Endothelial cell of umbilical vein (primary cell): ENCODE measurements at regions not wholly inside any gene's neighbourhood (a gene's known extent, or its start where the extent isn't known, plus 50 kb on each side); places are given as distances from the start of the nearest gene placed in this dataset.

Source experiments
- BruUV-seq: library from RNA; stranded (reverse); fragments of 400-500 nt; replicated peaks from 2 replicates; lab custom pipeline; 2021; lab: Mats Ljungman, UMichigan
- CTCF ChIA-PET: fragments of 300-600, 350-600 bp; sonication (Branson Sonifier 250); formaldehyde crosslinking; loops from one replicate; lab custom pipeline; 2021; ENCODE audit warnings: antibody characterized with exemption, inconsistent platforms; lab: Charles Lee
- POLR2A ChIA-PET: fragments of 300-600, 350-600 bp; sonication (Branson Sonifier 250); formaldehyde crosslinking; loops from one replicate; lab custom pipeline; 2021; ENCODE audit warnings: antibody characterized with exemption, inconsistent platforms; lab: Charles Lee
- DNase-seq: peaks from one replicate; pipeline ENCODE4 v3.0.0-alpha.2; 2011; ENCODE audit warnings: low read depth, low spot score
- FAIRE-seq: peaks from 2 replicates; lab custom pipeline; 2011; peaks lifted over from hg19 to GRCh38; lab: Jason Lieb, UNC
- H2AFZ ChIP-seq: 2 replicates; pipeline ENCODE4 v1.6.0; 2012; ENCODE audit warnings: low read depth, low read length, control low read depth, inconsistent platforms
- H3K27ac ChIP-seq: 2 replicates; pipeline ENCODE4 v1.5.1; 2011; ENCODE audit warnings: low read depth, mild to moderate bottlenecking, control low read depth, low read length, moderate library complexity; ENCODE audit not compliant: insufficient read depth
- H3K27me3 ChIP-seq, 2 experiments: 2 replicates each; pipeline versions ENCODE4 v1.6.0 to v1.6.1; 2011; ENCODE audit warnings: low read length in 2 of 2, mixed read lengths in 1 of 2; ENCODE audit not compliant: control insufficient read depth in 2 of 2, insufficient read depth in 2 of 2
- H3K36me3 ChIP-seq, 2 experiments: 2 replicates in 1 of 2; 3 replicates in 1 of 2; pipeline ENCODE4 v1.5.1; 2011; ENCODE audit warnings: low read length in 2 of 2, mild to moderate bottlenecking in 1 of 2, moderate library complexity in 1 of 2; ENCODE audit not compliant: control insufficient read depth in 2 of 2, insufficient read depth in 2 of 2; ENCODE audit errors: extremely low read depth in 1 of 2
- H3K4me1 ChIP-seq: 3 replicates; pipeline ENCODE4 v1.5.1; 2011; ENCODE audit warnings: mild to moderate bottlenecking, low read length; ENCODE audit not compliant: control insufficient read depth, insufficient read depth; ENCODE audit errors: extremely low read depth
- H3K4me2 ChIP-seq: 2 replicates; pipeline ENCODE4 v1.6.1; 2011; ENCODE audit warnings: low read length, control low read depth, mixed read lengths; ENCODE audit not compliant: insufficient read depth
- H3K4me3 ChIP-seq, 3 experiments: fragments of 200-600 bp in 1 of 3; sonication (generic), shearing (Covaris generic) in 1 of 3; replicated peaks in 1 of 3; 2 replicates each; pipeline ENCODE4 v1.5.1; 2011 to 2016; ENCODE audit warnings: control low read depth in 3 of 3, low read length in 3 of 3, mild to moderate bottlenecking in 2 of 3, inconsistent platforms in 1 of 3, low read depth in 1 of 3, moderate library complexity in 1 of 3; ENCODE audit not compliant: insufficient read depth in 1 of 3
- H3K79me2 ChIP-seq: 2 replicates; pipeline ENCODE4 v1.6.0; 2012; ENCODE audit warnings: low read length, inconsistent platforms; ENCODE audit not compliant: control insufficient read depth, insufficient read depth
- H3K9ac ChIP-seq: replicated peaks from 2 replicates; pipeline ENCODE3; 2011; ENCODE audit warnings: low read length, control low read depth; ENCODE audit not compliant: insufficient read depth; ENCODE audit errors: extremely low read depth
- H3K9me1 ChIP-seq: replicated peaks from 3 replicates; pipeline ENCODE4 v1.6.0; 2011; ENCODE audit warnings: mild to moderate bottlenecking, low read length; ENCODE audit not compliant: control insufficient read depth, insufficient read depth; ENCODE audit errors: extremely low read depth
- H3K9me3 ChIP-seq: replicated peaks from 2 replicates; pipeline ENCODE4 v1.5.1; 2012; ENCODE audit warnings: low read length, inconsistent platforms; ENCODE audit not compliant: control insufficient read depth, insufficient read depth
- H4K20me1 ChIP-seq: replicated peaks from 2 replicates; pipeline ENCODE3; 2011; ENCODE audit warnings: mild to moderate bottlenecking, low read length; ENCODE audit not compliant: control insufficient read depth, insufficient read depth; ENCODE audit errors: extremely low read depth
- EZH2 ChIP-seq: IDR thresholded peaks from 2 replicates; pipeline ENCODE4 v1.6.1; 2012; ENCODE audit warnings: borderline replicate concordance, low read depth, mild to moderate bottlenecking, moderate library complexity, low read length, inconsistent platforms; ENCODE audit not compliant: severe bottlenecking
- FOS ChIP-seq: IDR thresholded peaks from 2 replicates; pipeline ENCODE4 v1.6.1; 2011; ENCODE audit warnings: mild to moderate bottlenecking, low read length, moderate library complexity, borderline replicate concordance; ENCODE audit not compliant: insufficient read depth
- GATA2 ChIP-seq: IDR thresholded peaks from 2 replicates; pipeline ENCODE4 v1.7.0; 2011; ENCODE audit warnings: low read depth, mild to moderate bottlenecking, moderate library complexity, mixed read lengths, low read length; ENCODE audit not compliant: insufficient read length, insufficient read depth
- JUN ChIP-seq: IDR thresholded peaks from 2 replicates; pipeline ENCODE4 v1.6.1; 2011; ENCODE audit warnings: borderline replicate concordance, low read depth; ENCODE audit not compliant: insufficient read length, insufficient read depth
- MYC ChIP-seq: IDR thresholded peaks from one replicate; pipeline ENCODE4 v1.6.1; 2011; ENCODE audit warnings: mild to moderate bottlenecking, low read depth, low read length
- POLR2A ChIP-seq: IDR thresholded peaks from 2 replicates; pipeline ENCODE4 v1.6.1; 2012; ENCODE audit warnings: low read depth, mild to moderate bottlenecking, control low read depth, low read length
- POLR2AphosphoS5 ChIP-seq: IDR thresholded peaks from 2 replicates; pipeline ENCODE4 v1.6.1; 2012; ENCODE audit warnings: low read depth, mild to moderate bottlenecking, control low read depth, low read length, moderate library complexity; ENCODE audit not compliant: insufficient read depth
- dilution Hi-C: fragments of 300-500 bp; cut with MboI; formaldehyde crosslinking; loops from one replicate; pipeline ENCODE4 v1.15.0; 2019; ENCODE audit warnings: low sequenced_read_pairs; ENCODE audit not compliant: extremely low pct_ligation_motif_present
- intact Hi-C: fragments of 100-400 bp; cut with micrococcal nuclease; formaldehyde crosslinking; loops from one replicate; pipeline ENCODE4 v1.10.0; 2022
- TF ChIP-seq, protein P1 (sequence below): IDR thresholded peaks from 2 replicates; pipeline ENCODE4 v1.6.1; 2011; ENCODE audit not compliant: insufficient read depth, insufficient read length
- TF ChIP-seq, protein P2 (sequence below), 2 donors: IDR thresholded peaks; 1 replicate in 1 of 2; 2 replicates in 1 of 2; pipeline ENCODE4 v1.5.1; 2011; ENCODE audit warnings: low read length in 2 of 2, mild to moderate bottlenecking in 2 of 2, moderate library complexity in 2 of 2, control low read depth in 1 of 2, inconsistent platforms in 1 of 2, low read depth in 1 of 2; ENCODE audit not compliant: insufficient read depth in 1 of 2; ENCODE audit errors: extremely low read depth in 1 of 2

DNA sequence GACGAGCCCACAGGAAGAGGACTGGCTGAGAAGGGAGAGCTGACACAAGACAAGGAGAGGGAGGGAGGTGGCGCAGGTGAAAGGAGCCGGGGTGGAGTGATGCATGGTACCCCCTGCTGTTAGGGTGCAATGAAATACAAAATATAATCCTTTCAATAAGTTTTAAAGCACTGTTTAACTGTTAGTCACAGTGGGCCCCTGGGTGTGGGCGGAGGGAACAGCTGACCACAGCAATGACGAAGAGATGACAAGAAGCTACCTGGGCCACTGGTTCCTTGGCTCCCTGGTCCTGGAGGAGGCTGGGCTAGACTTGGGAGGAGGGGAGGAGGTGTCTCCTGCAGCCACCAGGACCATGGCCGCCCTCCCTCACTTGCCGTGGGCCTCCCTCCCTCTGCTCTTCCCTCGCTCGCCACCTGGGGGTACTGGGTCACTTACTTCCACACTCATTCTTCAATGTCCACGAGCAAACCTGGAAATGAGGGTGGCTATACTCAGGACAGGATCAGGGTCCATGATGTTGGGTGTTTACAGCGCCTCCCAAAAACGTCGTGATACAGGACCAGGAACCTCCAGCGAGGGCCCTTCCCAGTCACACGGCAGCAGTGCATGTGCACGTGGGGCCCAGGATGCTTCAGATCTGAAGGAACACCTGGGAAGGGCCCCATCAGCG, 196.1 kb downstream of the ANKRD30B start:
- no peak for DNase-seq
- intact Hi-C loops, result no loop called here
- CTCF ChIA-PET, result no interaction called here

More for the DNA sequence above, 196.1 kb downstream of the ANKRD30B start:
- H3K9me3 ChIP-seq, result no peaks in the 10 kb centered on the region
- TF ChIP-seq, protein P1, sequence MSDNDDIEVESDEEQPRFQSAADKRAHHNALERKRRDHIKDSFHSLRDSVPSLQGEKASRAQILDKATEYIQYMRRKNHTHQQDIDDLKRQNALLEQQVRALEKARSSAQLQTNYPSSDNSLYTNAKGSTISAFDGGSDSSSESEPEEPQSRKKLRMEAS, result no peak
- TF ChIP-seq MYC (no peak), JUN (no peak), POLR2AphosphoS5 (no peak), FOS (no peak), EZH2 (no peak), POLR2A (no peak), GATA2 (no peak)
- TF ChIP-seq, protein P2, sequence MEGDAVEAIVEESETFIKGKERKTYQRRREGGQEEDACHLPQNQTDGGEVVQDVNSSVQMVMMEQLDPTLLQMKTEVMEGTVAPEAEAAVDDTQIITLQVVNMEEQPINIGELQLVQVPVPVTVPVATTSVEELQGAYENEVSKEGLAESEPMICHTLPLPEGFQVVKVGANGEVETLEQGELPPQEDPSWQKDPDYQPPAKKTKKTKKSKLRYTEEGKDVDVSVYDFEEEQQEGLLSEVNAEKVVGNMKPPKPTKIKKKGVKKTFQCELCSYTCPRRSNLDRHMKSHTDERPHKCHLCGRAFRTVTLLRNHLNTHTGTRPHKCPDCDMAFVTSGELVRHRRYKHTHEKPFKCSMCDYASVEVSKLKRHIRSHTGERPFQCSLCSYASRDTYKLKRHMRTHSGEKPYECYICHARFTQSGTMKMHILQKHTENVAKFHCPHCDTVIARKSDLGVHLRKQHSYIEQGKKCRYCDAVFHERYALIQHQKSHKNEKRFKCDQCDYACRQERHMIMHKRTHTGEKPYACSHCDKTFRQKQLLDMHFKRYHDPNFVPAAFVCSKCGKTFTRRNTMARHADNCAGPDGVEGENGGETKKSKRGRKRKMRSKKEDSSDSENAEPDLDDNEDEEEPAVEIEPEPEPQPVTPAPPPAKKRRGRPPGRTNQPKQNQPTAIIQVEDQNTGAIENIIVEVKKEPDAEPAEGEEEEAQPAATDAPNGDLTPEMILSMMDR (IDR thresholded peaks at IDR 0.05; ENCODE audit: extremely low read depth in 1 of 2, insufficient read depth in 1 of 2, low read depth in 1 of 2, low read length in 2 of 2), result no peak
- H3K27me3 ChIP-seq, result no peaks in the 10 kb centered on the region
- no peaks in the 10 kb centered on the region for H3K9me1 ChIP-seq
- no peak overlapping the region for H3K27ac ChIP-seq
- H3K36me3 ChIP-seq, result no peaks in the 10 kb centered on the region
- no peak overlapping the region for H2AFZ ChIP-seq
- no TSS peak for BruUV-seq
- no peak overlapping the region for H3K4me2 ChIP-seq
- FAIRE-seq, result no peak
- H3K79me2 ChIP-seq, result no peaks in the 10 kb centered on the region
- no peaks in the 10 kb centered on the region for H3K4me1 ChIP-seq
- POLR2A ChIA-PET, result no interaction called here
- no peaks in the 10 kb centered on the region for H4K20me1 ChIP-seq
- dilution Hi-C loops, result no loop called here
- no peak overlapping the region for H3K9ac ChIP-seq
- H3K4me3 ChIP-seq, result no peak overlapping the region
